Gastroesophageal sphincter (tissue), 4 donors: ENCODE measurements at regions not wholly inside any gene's neighbourhood (a gene's known extent, or its start where the extent isn't known, plus 50 kb on each side); places are given as distances from the start of the nearest gene placed in this dataset.

ENCODE experiments used
- ATAC-seq: fragments of 150-250 bp; one replicate; pipeline ENCODE4 v1.9.1; 2016; ENCODE audit warnings: mild to moderate bottlenecking, moderate library complexity
- H3K27ac ChIP-seq, 4 donors: fragments of 200-600 bp; sonication (generic) in 3 of 4; 1 replicate in 3 of 4; 2 replicates in 1 of 4; pipeline ENCODE4 v1.5.1; 2016 to 2019
- H3K27me3 ChIP-seq: fragments of 200-600 bp; sonication (generic); one replicate; pipeline ENCODE4 v1.5.1; 2019
- H3K36me3 ChIP-seq, 2 donors: fragments of 200-600 bp; sonication (generic); one replicate each; pipeline ENCODE4 v1.5.1; 2019; ENCODE audit warnings: control low read depth in 1 of 2
- H3K4me1 ChIP-seq, 3 donors: fragments of 200-600 bp; sonication (generic); 1 replicate in 2 of 3; 2 replicates in 1 of 3; pipeline ENCODE4 v1.5.1; 2016 to 2019; ENCODE audit warnings: control low read depth in 2 of 3
- H3K4me3 ChIP-seq, 2 donors: fragments of 200-600 bp; sonication (generic); one replicate each; pipeline ENCODE4 v1.5.1; 2019; ENCODE audit warnings: mild to moderate bottlenecking in 1 of 2, moderate library complexity in 1 of 2
- H3K9me3 ChIP-seq, 3 donors: fragments of 200-600 bp; sonication (generic); one replicate each; pipeline ENCODE4 v1.5.1; 2017 to 2019; ENCODE audit warnings: control low read depth in 2 of 3
- EP300 ChIP-seq: sonication (generic); formaldehyde crosslinking; IDR thresholded peaks from one replicate; pipeline ENCODE4 v1.6.1; 2017; ENCODE audit warnings: antibody characterized with exemption, mild to moderate bottlenecking
- POLR2A ChIP-seq, 2 donors: fragments of 450-650 bp; IDR thresholded peaks; one replicate each; pipeline ENCODE4 v1.6.1; 2017; ENCODE audit warnings: antibody characterized with exemption in 2 of 2, mild to moderate bottlenecking in 2 of 2, moderate library complexity in 1 of 2
- POLR2AphosphoS5 ChIP-seq: sonication (generic); formaldehyde crosslinking; IDR thresholded peaks from one replicate; pipeline ENCODE4 v1.6.1; 2017; ENCODE audit warnings: antibody characterized with exemption
- WGBS, 2 donors: methylation state at CpG; one replicate each; pipeline ENCODE4 v1.1.5; 2018; ENCODE audit warnings: low coverage in 1 of 2; 5-methylcytosine and 5-hydroxymethylcytosine counted together
- TF ChIP-seq, protein P1 (sequence below), 4 experiments: fragments of 200-600 bp in 2 of 4; fragments of 450-650 bp in 2 of 4; sonication (generic) in 1 of 4; IDR thresholded peaks; one replicate each; pipeline ENCODE4 v1.5.1; 2017 to 2019; ENCODE audit warnings: antibody characterized with exemption in 4 of 4, mild to moderate bottlenecking in 2 of 4, moderate library complexity in 2 of 4

- no peak overlapping the region for H3K4me3 ChIP-seq
- peak; percentile 58 for ATAC-seq
- H3K4me1 ChIP-seq: no peaks in the 10 kb centered on the region
- no peak for TF ChIP-seq POLR2AphosphoS5
- TF ChIP-seq, protein P1, sequence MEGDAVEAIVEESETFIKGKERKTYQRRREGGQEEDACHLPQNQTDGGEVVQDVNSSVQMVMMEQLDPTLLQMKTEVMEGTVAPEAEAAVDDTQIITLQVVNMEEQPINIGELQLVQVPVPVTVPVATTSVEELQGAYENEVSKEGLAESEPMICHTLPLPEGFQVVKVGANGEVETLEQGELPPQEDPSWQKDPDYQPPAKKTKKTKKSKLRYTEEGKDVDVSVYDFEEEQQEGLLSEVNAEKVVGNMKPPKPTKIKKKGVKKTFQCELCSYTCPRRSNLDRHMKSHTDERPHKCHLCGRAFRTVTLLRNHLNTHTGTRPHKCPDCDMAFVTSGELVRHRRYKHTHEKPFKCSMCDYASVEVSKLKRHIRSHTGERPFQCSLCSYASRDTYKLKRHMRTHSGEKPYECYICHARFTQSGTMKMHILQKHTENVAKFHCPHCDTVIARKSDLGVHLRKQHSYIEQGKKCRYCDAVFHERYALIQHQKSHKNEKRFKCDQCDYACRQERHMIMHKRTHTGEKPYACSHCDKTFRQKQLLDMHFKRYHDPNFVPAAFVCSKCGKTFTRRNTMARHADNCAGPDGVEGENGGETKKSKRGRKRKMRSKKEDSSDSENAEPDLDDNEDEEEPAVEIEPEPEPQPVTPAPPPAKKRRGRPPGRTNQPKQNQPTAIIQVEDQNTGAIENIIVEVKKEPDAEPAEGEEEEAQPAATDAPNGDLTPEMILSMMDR (IDR thresholded peaks at IDR 0.05): peak; percentile 20 to 57 (median 36)
- H3K27me3 ChIP-seq: no peaks in the 10 kb centered on the region
- H3K27ac ChIP-seq: no peak overlapping the region
- 12 to 22% methylated on average over 2 of the region's 2 CpGs for WGBS, 2 donors
- H3K36me3 ChIP-seq: no peaks in the 10 kb centered on the region
- no peaks in the 10 kb centered on the region for H3K9me3 ChIP-seq
Observed at GRCh38 chr4:15162465-15163283, 160.4 kb downstream of the CPEB2 start.

DNA sequence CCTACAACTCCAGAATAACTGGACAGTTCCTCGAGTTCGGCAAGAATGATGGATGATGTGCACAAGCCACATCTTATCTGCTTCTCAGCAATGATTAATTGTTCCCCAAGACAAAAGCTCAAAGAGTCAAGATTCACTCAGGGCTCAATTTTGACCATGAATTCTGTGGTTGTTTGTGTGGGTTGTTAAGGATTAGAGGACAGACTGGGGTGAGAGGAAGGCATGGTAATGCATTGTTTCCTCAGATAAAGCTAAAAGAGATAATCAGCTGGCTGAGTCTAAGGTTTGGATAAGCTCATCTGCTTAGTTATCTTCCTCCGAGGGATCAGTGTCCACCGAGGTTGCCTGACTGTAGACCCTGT lies 161.0 kb downstream of the CPEB2 start:
- no peaks in the 10 kb centered on the region for H3K4me1 ChIP-seq
- ATAC-seq: no peak
- no peak overlapping the region for H3K27ac ChIP-seq
- no peak overlapping the region for H3K4me3 ChIP-seq
- H3K36me3 ChIP-seq: no peaks in the 10 kb centered on the region
- no peaks in the 10 kb centered on the region for H3K9me3 ChIP-seq
- TF ChIP-seq, protein P1 (IDR thresholded peaks at IDR 0.05): no peak
- no peak for TF ChIP-seq POLR2A (IDR thresholded peaks at IDR 0.05)
- no peak for TF ChIP-seq EP300
- TF ChIP-seq POLR2AphosphoS5: no peak
- H3K27me3 ChIP-seq: no peaks in the 10 kb centered on the region
- WGBS, 2 donors: 25 to 50% methylated on average over 2 to 4 of the region's 4 CpGs

DNA sequence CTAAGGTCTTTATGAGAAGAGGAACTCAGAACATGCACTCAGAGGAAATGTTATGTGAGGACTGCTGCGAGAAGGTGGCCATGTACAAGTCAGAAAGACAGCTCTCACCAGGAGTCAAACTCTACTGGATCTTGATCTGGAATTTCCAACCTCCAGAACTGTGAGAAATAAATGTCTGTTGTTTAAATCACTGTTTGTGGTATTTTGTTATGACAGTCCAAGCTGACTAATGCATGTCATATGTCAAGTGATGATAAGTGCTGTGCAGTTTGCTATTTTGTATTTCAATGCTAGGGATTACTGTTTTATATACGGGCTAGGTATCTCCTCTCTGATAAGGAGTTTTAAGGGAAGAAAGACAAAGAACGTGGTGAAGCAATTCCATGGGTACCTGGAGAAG lies 162.3 kb downstream of the CPEB2 start:
- no peak for ATAC-seq
- no peaks in the 10 kb centered on the region for H3K9me3 ChIP-seq
- no peaks in the 10 kb centered on the region for H3K27me3 ChIP-seq
- WGBS, 2 donors: 63 to 71% methylated on average over 3 of the region's 3 CpGs
- H3K36me3 ChIP-seq: no peaks in the 10 kb centered on the region
- H3K4me3 ChIP-seq: no peak overlapping the region
- TF ChIP-seq EP300 (no peak), POLR2AphosphoS5 (no peak), POLR2A (IDR thresholded peaks at IDR 0.05) (no peak)
- TF ChIP-seq, protein P1 (IDR thresholded peaks at IDR 0.05): no peak
- no peaks in the 10 kb centered on the region for H3K4me1 ChIP-seq
- no peak overlapping the region for H3K27ac ChIP-seq

DNA sequence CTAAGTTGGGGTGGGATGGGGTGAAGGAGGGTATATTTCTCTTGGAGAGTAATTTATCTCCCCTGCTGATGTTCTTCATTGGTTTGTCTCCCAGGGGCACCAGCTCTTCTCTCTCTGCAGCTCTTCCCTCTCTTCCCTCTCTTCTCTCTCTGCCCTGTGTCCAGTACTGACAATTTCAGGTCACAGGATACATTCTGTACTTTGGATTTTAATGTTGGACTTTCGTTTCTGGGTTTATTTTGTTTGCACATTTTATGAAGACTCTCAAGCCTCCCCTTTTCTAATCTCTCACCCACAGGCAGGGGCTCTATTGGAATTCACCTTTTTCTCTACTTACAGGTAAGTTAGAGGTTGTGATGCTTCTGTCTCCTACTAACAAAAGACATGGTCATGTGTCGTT lies 165.5 kb downstream of the CPEB2 start:
- H3K27me3 ChIP-seq: no peaks in the 10 kb centered on the region
- no peak overlapping the region for H3K27ac ChIP-seq
- ATAC-seq: no peak
- H3K36me3 ChIP-seq: no peaks in the 10 kb centered on the region
- 71% methylated on average over 2 of the region's 2 CpGs for WGBS, 2 donors
- peaks cover 0 to 15% (median 0%) of the 10 kb centered on the region in 3 donors for H3K9me3 ChIP-seq
- H3K4me3 ChIP-seq: no peak overlapping the region
- TF ChIP-seq POLR2A (IDR thresholded peaks at IDR 0.05) (no peak), POLR2AphosphoS5 (no peak)
- H3K4me1 ChIP-seq: no peaks in the 10 kb centered on the region

DNA sequence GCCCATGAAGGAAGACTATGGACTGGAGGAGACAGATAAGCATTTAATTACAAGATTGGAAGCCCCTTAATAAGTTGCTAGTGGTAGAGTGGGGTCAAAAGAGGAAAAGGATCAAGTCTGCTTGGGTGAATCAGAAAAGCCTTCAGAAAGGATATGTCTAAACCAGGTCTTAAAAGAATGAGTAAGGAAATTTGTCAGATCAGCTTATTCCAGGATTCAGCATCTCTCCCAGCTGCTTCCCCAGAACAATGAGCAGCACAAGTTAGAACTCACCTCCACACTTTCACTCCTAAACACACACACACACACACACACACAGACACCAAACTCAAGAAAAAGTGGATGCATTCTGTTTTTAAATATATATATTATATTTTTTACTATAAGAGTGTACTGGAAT lies 166.5 kb downstream of the CPEB2 start:
- Histone ChIP-seq H3K9me3 (peaks cover 0 to 15% (median 0%) of the 10 kb centered on the region in 3 donors), H3K4me1 (no peaks in the 10 kb centered on the region), H3K27me3 (no peaks in the 10 kb centered on the region), H3K36me3 (no peaks in the 10 kb centered on the region), H3K27ac (no peak overlapping the region), H3K4me3 (no peak overlapping the region)
- no peak for ATAC-seq
- TF ChIP-seq POLR2A (IDR thresholded peaks at IDR 0.05) (no peak), EP300 (no peak), POLR2AphosphoS5 (no peak)
- TF ChIP-seq, protein P1 (IDR thresholded peaks at IDR 0.05): no peak
